Immature natural killer cell (primary cell): ENCODE measurements at regions not wholly inside any gene's neighbourhood (a gene's known extent, or its start where the extent isn't known, plus 50 kb on each side); places are given as distances from the start of the nearest gene placed in this dataset.
A peak's percentile ranks its signal among the peaks of the same experiment; 100 is the strongest.

Experiments
- DNase-seq, 3 donors: peaks; one replicate each; pipeline ENCODE4 v3.0.0; 2022; ENCODE audit warnings: mixed read lengths in 1 of 3
- H3K27ac Mint-ChIP-seq, 6 donors: one replicate each; pipeline ENCODE4 v1.8.0; 2020; ENCODE audit warnings: mixed read lengths in 6 of 6, mild to moderate bottlenecking in 5 of 6, inconsistent platforms in 4 of 6, moderate library complexity in 3 of 6
- H3K27me3 Mint-ChIP-seq, 3 donors: one replicate each; pipeline ENCODE4 v1.8.0; 2020 to 2021; ENCODE audit warnings: low read depth in 3 of 3, mild to moderate bottlenecking in 3 of 3, mixed read lengths in 3 of 3, moderate library complexity in 3 of 3, inconsistent platforms in 1 of 3
- H3K36me3 Mint-ChIP-seq, 3 donors: one replicate each; pipeline ENCODE4 v1.8.0; 2020; ENCODE audit warnings: mixed read lengths in 3 of 3, inconsistent platforms in 2 of 3, mild to moderate bottlenecking in 2 of 3
- H3K4me1 Mint-ChIP-seq, 2 donors: one replicate each; pipeline ENCODE4 v1.8.0; 2020; ENCODE audit warnings: inconsistent platforms in 2 of 2, mild to moderate bottlenecking in 2 of 2, mixed read lengths in 2 of 2, moderate library complexity in 1 of 2
- H3K4me3 Mint-ChIP-seq, 5 donors: one replicate each; pipeline ENCODE4 v1.8.0; 2020; ENCODE audit warnings: mild to moderate bottlenecking in 5 of 5, mixed read lengths in 5 of 5, inconsistent platforms in 3 of 5, moderate library complexity in 3 of 5
- H3K9me3 Mint-ChIP-seq, 6 donors: one replicate each; pipeline ENCODE4 v1.8.0; 2020; ENCODE audit warnings: mild to moderate bottlenecking in 6 of 6, mixed read lengths in 6 of 6, inconsistent platforms in 4 of 6, moderate library complexity in 3 of 6

GRCh38 chr5:3269395-3270169, 326.1 kb upstream of the IRX1 start:
- H3K4me1 Mint-ChIP-seq = no peaks in the 10 kb centered on the region
- H3K27me3 Mint-ChIP-seq = peaks cover 0 to 2% (median 2%) of the 10 kb centered on the region in 3 donors
- H3K36me3 Mint-ChIP-seq = peaks cover 0 to 3% (median 0%) of the 10 kb centered on the region in 3 donors
- H3K4me3 Mint-ChIP-seq = no peak overlapping the region
- H3K9me3 Mint-ChIP-seq = peaks cover 0 to 19% (median 5%) of the 10 kb centered on the region in 6 donors
- no peak overlapping the region for H3K27ac Mint-ChIP-seq
- DNase-seq = no peak

- Mint-ChIP-seq H3K27me3 (peaks cover 0 to 2% (median 0%) of the 10 kb centered on the region in 3 donors), H3K27ac (no peak overlapping the region), H3K4me3 (no peak overlapping the region), H3K36me3 (peaks cover 0 to under 1% (median 0%) of the 10 kb centered on the region in 3 donors), H3K9me3 (peaks cover 0 to 12% (median 2%) of the 10 kb centered on the region in 6 donors), H3K4me1 (no peaks in the 10 kb centered on the region)
- no peak for DNase-seq
Measured at GRCh38 chr5:3268760-3269330, 326.8 kb upstream of the IRX1 start.

- no peak for DNase-seq
- Mint-ChIP-seq H3K27ac (no peak overlapping the region), H3K36me3 (no peaks in the 10 kb centered on the region), H3K9me3 (peaks cover 0 to 8% (median 2%) of the 10 kb centered on the region in 6 donors), H3K4me1 (no peaks in the 10 kb centered on the region), H3K27me3 (peaks cover 0 to 2% (median 2%) of the 10 kb centered on the region in 3 donors), H3K4me3 (no peak overlapping the region)
Measured at GRCh38 chr5:3266861-3267260, 328.8 kb upstream of the IRX1 start.

- no peak overlapping the region for H3K4me3 Mint-ChIP-seq
- no peak overlapping the region for H3K27ac Mint-ChIP-seq
- DNase-seq = no peak
- peaks cover 0 to 10% (median 1%) of the 10 kb centered on the region in 6 donors for H3K9me3 Mint-ChIP-seq
- peaks cover 0 to 4% (median 2%) of the 10 kb centered on the region in 3 donors for H3K27me3 Mint-ChIP-seq
- H3K4me1 Mint-ChIP-seq = no peaks in the 10 kb centered on the region
- H3K36me3 Mint-ChIP-seq = no peaks in the 10 kb centered on the region
Measured at GRCh38 chr5:3265936-3266335, 329.7 kb upstream of the IRX1 start.

GRCh38 chr5:3265131-3265885, 330.3 kb upstream of the IRX1 start:
- peaks cover 0 to 10% (median 1%) of the 10 kb centered on the region in 6 donors for H3K9me3 Mint-ChIP-seq

GRCh38 chr5:3262451-3262850, 333.2 kb upstream of the IRX1 start:
- Mint-ChIP-seq H3K27me3 (peaks cover 0 to 5% (median 2%) of the 10 kb centered on the region in 3 donors), H3K4me3 (no peak overlapping the region), H3K4me1 (no peaks in the 10 kb centered on the region), H3K36me3 (no peaks in the 10 kb centered on the region), H3K27ac (no peak overlapping the region), H3K9me3 (peaks cover 0 to 10% (median 1%) of the 10 kb centered on the region in 6 donors)
- no peak for DNase-seq

More at GRCh38 chr5:3265131-3265885, 330.3 kb upstream of the IRX1 start:
- Mint-ChIP-seq H3K36me3 (no peaks in the 10 kb centered on the region), H3K4me3 (no peak overlapping the region), H3K4me1 (no peaks in the 10 kb centered on the region), H3K27me3 (peaks cover 0 to 5% (median 2%) of the 10 kb centered on the region in 3 donors), H3K27ac (no peak overlapping the region)
- DNase-seq = no peak

GRCh38 chr5:3261081-3261480, 334.6 kb upstream of the IRX1 start:
- no peak overlapping the region for H3K4me3 Mint-ChIP-seq
- no peaks in the 10 kb centered on the region for H3K36me3 Mint-ChIP-seq
- H3K27me3 Mint-ChIP-seq = peaks cover 0 to 3% (median 2%) of the 10 kb centered on the region in 3 donors
- no peaks in the 10 kb centered on the region for H3K4me1 Mint-ChIP-seq
- H3K27ac Mint-ChIP-seq = no peak overlapping the region
- no peak for DNase-seq
- peaks cover 0 to 10% (median 1%) of the 10 kb centered on the region in 6 donors for H3K9me3 Mint-ChIP-seq

- H3K4me3 Mint-ChIP-seq = no peak overlapping the region
- H3K36me3 Mint-ChIP-seq = no peaks in the 10 kb centered on the region
Measured at GRCh38 chr5:3258050-3258449, 337.6 kb upstream of the IRX1 start.

GRCh38 chr5:3252235-3252634, 343.4 kb upstream of the IRX1 start:
- Mint-ChIP-seq H3K4me1 (no peaks in the 10 kb centered on the region), H3K36me3 (peaks cover 0 to 3% (median 0%) of the 10 kb centered on the region in 3 donors), H3K4me3 (no peak overlapping the region), H3K9me3 (peaks cover 0 to 24% (median 6%) of the 10 kb centered on the region in 6 donors), H3K27me3 (no peaks in the 10 kb centered on the region), H3K27ac (no peak overlapping the region)
- no peak for DNase-seq

More at GRCh38 chr5:3258050-3258449, 337.6 kb upstream of the IRX1 start:
- DNase-seq = no peak
- H3K27ac Mint-ChIP-seq = no peak overlapping the region
- H3K27me3 Mint-ChIP-seq = peaks cover 0 to 3% (median 2%) of the 10 kb centered on the region in 3 donors
- no peaks in the 10 kb centered on the region for H3K4me1 Mint-ChIP-seq
- peaks cover 0 to 10% (median 1%) of the 10 kb centered on the region in 6 donors for H3K9me3 Mint-ChIP-seq

GRCh38 chr5:3251784-3252183, 343.8 kb upstream of the IRX1 start:
- DNase-seq = no peak
- Mint-ChIP-seq H3K4me3 (no peak overlapping the region), H3K27ac (no peak overlapping the region), H3K9me3 (peaks cover 0 to 24% (median 6%) of the 10 kb centered on the region in 6 donors), H3K27me3 (no peaks in the 10 kb centered on the region), H3K4me1 (no peaks in the 10 kb centered on the region), H3K36me3 (peaks cover 0 to 3% (median 0%) of the 10 kb centered on the region in 3 donors)

- H3K9me3 Mint-ChIP-seq = peaks cover 0 to 24% (median 6%) of the 10 kb centered on the region in 6 donors
- H3K27ac Mint-ChIP-seq = no peak overlapping the region
- H3K4me1 Mint-ChIP-seq = no peaks in the 10 kb centered on the region
- DNase-seq = no peak
- peaks cover 0 to 3% (median 0%) of the 10 kb centered on the region in 3 donors for H3K36me3 Mint-ChIP-seq
- no peak overlapping the region for H3K4me3 Mint-ChIP-seq
- no peaks in the 10 kb centered on the region for H3K27me3 Mint-ChIP-seq
Measured at GRCh38 chr5:3249401-3249800, 346.2 kb upstream of the IRX1 start.

GRCh38 chr5:3237276-3237868, 358.3 kb upstream of the IRX1 start:
- H3K9me3 Mint-ChIP-seq = peaks cover 0 to 34% (median 7%) of the 10 kb centered on the region in 6 donors
- H3K27me3 Mint-ChIP-seq = peaks cover 0 to 3% (median 0%) of the 10 kb centered on the region in 3 donors

GRCh38 chr5:3234566-3234965, 361.1 kb upstream of the IRX1 start:
- no peak for DNase-seq
- peaks cover 0 to 27% (median 7%) of the 10 kb centered on the region in 6 donors for H3K9me3 Mint-ChIP-seq
- peaks cover 0 to 3% (median 0%) of the 10 kb centered on the region in 3 donors for H3K27me3 Mint-ChIP-seq
- no peaks in the 10 kb centered on the region for H3K4me1 Mint-ChIP-seq
- peak overlapping the region in 1 of 5 donors; percentile 24 for H3K4me3 Mint-ChIP-seq
- no peak overlapping the region for H3K27ac Mint-ChIP-seq
- no peaks in the 10 kb centered on the region for H3K36me3 Mint-ChIP-seq

More at GRCh38 chr5:3237276-3237868, 358.3 kb upstream of the IRX1 start:
- H3K27ac Mint-ChIP-seq = no peak overlapping the region
- H3K4me3 Mint-ChIP-seq = no peak overlapping the region
- no peaks in the 10 kb centered on the region for H3K36me3 Mint-ChIP-seq
- DNase-seq = no peak
- no peaks in the 10 kb centered on the region for H3K4me1 Mint-ChIP-seq
